ENCODE measurements at regions not wholly inside any gene's neighbourhood (a gene's known extent, or its start where the extent isn't known, plus 50 kb on each side); places are given as distances from the start of the nearest gene placed in this dataset.

DNA sequence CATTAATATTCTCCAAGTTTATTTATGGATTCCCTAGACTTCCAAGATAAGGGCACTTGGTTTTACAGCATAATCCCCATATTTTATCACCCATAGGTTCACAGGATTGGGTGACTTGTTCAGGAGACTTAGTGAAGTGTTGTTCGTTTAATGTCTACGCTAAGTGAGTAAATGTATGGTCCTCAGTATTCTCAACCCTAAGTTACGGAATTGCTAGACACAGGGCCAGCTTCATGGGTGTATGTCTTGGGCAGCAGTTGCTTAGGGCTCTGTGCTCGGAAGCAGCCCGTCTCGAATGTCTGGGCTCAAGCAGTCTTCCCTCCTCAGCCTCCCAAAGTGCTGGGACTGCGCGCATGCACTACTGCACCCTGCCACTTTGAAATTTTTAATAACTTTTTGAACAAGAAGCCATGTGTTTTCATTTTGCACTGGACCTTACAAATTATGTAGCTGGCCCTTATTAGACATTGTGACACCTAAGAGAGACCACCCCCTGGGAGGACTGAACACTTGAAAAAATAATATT is 91.5 kb upstream of the ZNF217 start:
- TF ChIP-seq, protein P1, sequence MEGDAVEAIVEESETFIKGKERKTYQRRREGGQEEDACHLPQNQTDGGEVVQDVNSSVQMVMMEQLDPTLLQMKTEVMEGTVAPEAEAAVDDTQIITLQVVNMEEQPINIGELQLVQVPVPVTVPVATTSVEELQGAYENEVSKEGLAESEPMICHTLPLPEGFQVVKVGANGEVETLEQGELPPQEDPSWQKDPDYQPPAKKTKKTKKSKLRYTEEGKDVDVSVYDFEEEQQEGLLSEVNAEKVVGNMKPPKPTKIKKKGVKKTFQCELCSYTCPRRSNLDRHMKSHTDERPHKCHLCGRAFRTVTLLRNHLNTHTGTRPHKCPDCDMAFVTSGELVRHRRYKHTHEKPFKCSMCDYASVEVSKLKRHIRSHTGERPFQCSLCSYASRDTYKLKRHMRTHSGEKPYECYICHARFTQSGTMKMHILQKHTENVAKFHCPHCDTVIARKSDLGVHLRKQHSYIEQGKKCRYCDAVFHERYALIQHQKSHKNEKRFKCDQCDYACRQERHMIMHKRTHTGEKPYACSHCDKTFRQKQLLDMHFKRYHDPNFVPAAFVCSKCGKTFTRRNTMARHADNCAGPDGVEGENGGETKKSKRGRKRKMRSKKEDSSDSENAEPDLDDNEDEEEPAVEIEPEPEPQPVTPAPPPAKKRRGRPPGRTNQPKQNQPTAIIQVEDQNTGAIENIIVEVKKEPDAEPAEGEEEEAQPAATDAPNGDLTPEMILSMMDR (IDR thresholded peaks at IDR 0.05): no peak
- TF ChIP-seq POLR2AphosphoS5 (IDR thresholded peaks at IDR 0.05; ENCODE audit: insufficient read depth in 1 of 2, low read depth in 1 of 2): no peak

All from vagina (tissue), 2 donors.